Spleen (tissue), 11 donors: ENCODE measurements at regions not wholly inside any gene's neighbourhood (a gene's known extent, or its start where the extent isn't known, plus 50 kb on each side); places are given as distances from the start of the nearest gene placed in this dataset.

Source experiments
- DNase-seq: peaks from one replicate; pipeline ENCODE4 v3.0.0-alpha.2; 2020
- H3K27ac ChIP-seq, 8 donors: fragments of 200-600 bp; sonication (generic) in 7 of 8; 1 replicate in 4 of 8; 2 replicates in 4 of 8; pipeline versions ENCODE4 v1.5.0 to v1.8.0; 2016 to 2021; ENCODE audit warnings: inconsistent platforms in 4 of 8, mild to moderate bottlenecking in 4 of 8, moderate library complexity in 1 of 8
- H3K27me3 ChIP-seq, 7 donors: fragments of 200-600 bp; sonication (generic) in 6 of 7; replicated peaks in 1 of 7; 1 replicate in 4 of 7; 2 replicates in 3 of 7; pipeline versions ENCODE4 v1.5.0 to v1.8.0; 2016 to 2021; ENCODE audit warnings: inconsistent platforms in 3 of 7, mild to moderate bottlenecking in 1 of 7
- H3K36me3 ChIP-seq, 6 donors: fragments of 200-600 bp; sonication (generic) in 5 of 6; 1 replicate in 4 of 6; 2 replicates in 2 of 6; pipeline versions ENCODE4 v1.5.0 to v1.8.0; 2016 to 2021; ENCODE audit warnings: inconsistent platforms in 2 of 6
- H3K4me1 ChIP-seq, 6 donors: fragments of 200-600 bp; sonication (generic) in 5 of 6; 1 replicate in 3 of 6; 2 replicates in 3 of 6; pipeline versions ENCODE4 v1.5.0 to v1.8.0; 2016 to 2021; ENCODE audit warnings: inconsistent platforms in 3 of 6
- H3K4me3 ChIP-seq, 8 donors: fragments of 200-600 bp; sonication (generic) in 7 of 8; 1 replicate in 4 of 8; 2 replicates in 4 of 8; pipeline versions ENCODE4 v1.5.0 to v1.8.0; 2016 to 2021; ENCODE audit warnings: inconsistent platforms in 4 of 8, mild to moderate bottlenecking in 4 of 8, moderate library complexity in 2 of 8
- H3K9me3 ChIP-seq, 8 donors: fragments of 200-600 bp; sonication (generic) in 7 of 8; 1 replicate in 4 of 8; 2 replicates in 4 of 8; pipeline versions ENCODE4 v1.5.0 to v1.8.0; 2016 to 2021; ENCODE audit warnings: inconsistent platforms in 4 of 8
- CTCF ChIP-seq, 11 experiments: fragments of 200-600 bp in 7 of 11; fragments of 450-650 bp in 4 of 11; sonication (generic) in 4 of 11; IDR thresholded peaks in 8 of 11; conservative IDR thresholded peaks in 3 of 11; 1 replicate in 7 of 11; 2 replicates in 4 of 11; pipeline versions ENCODE4 v1.4.0 to v1.8.0; 2016 to 2021; ENCODE audit warnings: antibody characterized with exemption in 11 of 11, inconsistent platforms in 4 of 11, mild to moderate bottlenecking in 1 of 11
- POLR2A ChIP-seq, 3 donors: fragments of 450-650 bp; IDR thresholded peaks; one replicate each; pipeline ENCODE4 v1.5.1; 2017; ENCODE audit warnings: antibody characterized with exemption in 3 of 3, mild to moderate bottlenecking in 1 of 3
- POLR2AphosphoS5 ChIP-seq, 3 donors: sonication (generic); formaldehyde crosslinking; IDR thresholded peaks; one replicate each; pipeline ENCODE4 v1.5.1; 2017; ENCODE audit warnings: antibody characterized with exemption in 3 of 3
- WGBS, 5 donors: extraction: QIAGEN DNeasy Blood & Tissue Kit in 3 of 5; methylation state at CpG; one replicate each; pipeline versions ENCODE4 v1.1.5 to v1.1.7; 2013 to 2018; 5-methylcytosine and 5-hydroxymethylcytosine counted together
- intact Hi-C: fragments of 100-400 bp; cut with DNase I; formaldehyde crosslinking; loops from one replicate; pipeline ENCODE4 v1.15.0; 2023; ENCODE audit warnings: low total_unique reads
- donor health status: healthy with polysubstance abuse.
- donor health status: DM: no; HTN: no; CAD: no; lungs with moderate emphysema.
- donor health status: DM: no; HTN: no; CAD: no.
- donor health status: Bipolar disorder and iron deficiency.
- donor health status: healthy.
- donor health status: DM: no; HTN: no; CAD: no.
- donor health status: DM: yes; HTN: yes; CAD: no.

- TF ChIP-seq POLR2A (IDR thresholded peaks at IDR 0.05) (no peak), CTCF (IDR thresholded peaks at IDR 0.05 in 8 of 11, conservative IDR thresholded peaks at IDR 0.05 in 3 of 11) (no peak), POLR2AphosphoS5 (IDR thresholded peaks at IDR 0.05) (no peak)
- intact Hi-C loops: no loop called here
- no peaks in the 10 kb centered on the region for H3K9me3 ChIP-seq
- no peak overlapping the region for H3K27ac ChIP-seq
- WGBS, 5 donors: 81 to 90% (median 84%) methylated on average over 2 of the region's 2 CpGs
- H3K36me3 ChIP-seq: no peaks in the 10 kb centered on the region
- no peak overlapping the region for H3K4me3 ChIP-seq
- no peak for DNase-seq
- H3K4me1 ChIP-seq: no peaks in the 10 kb centered on the region
- H3K27me3 ChIP-seq: peaks cover 0 to 10% (median 0%) of the 10 kb centered on the region in 7 donors
Observed at GRCh38 chr6:1224514-1224913, 87.4 kb upstream of the FOXQ1 start.

GRCh38 chr6:1222728-1223595 is 88.9 kb upstream of the FOXQ1 start:
- H3K4me3 ChIP-seq: no peak overlapping the region
- intact Hi-C loops: no loop called here
- H3K4me1 ChIP-seq: no peaks in the 10 kb centered on the region
- no peak for DNase-seq
- H3K36me3 ChIP-seq: no peaks in the 10 kb centered on the region
- H3K9me3 ChIP-seq: no peaks in the 10 kb centered on the region
- H3K27ac ChIP-seq: no peak overlapping the region
- H3K27me3 ChIP-seq: no peaks in the 10 kb centered on the region
- TF ChIP-seq POLR2AphosphoS5 (IDR thresholded peaks at IDR 0.05) (no peak), POLR2A (IDR thresholded peaks at IDR 0.05) (no peak), CTCF (IDR thresholded peaks at IDR 0.05 in 8 of 11, conservative IDR thresholded peaks at IDR 0.05 in 3 of 11) (no peak)
- 71 to 84% (median 79%) methylated on average over 13 of the region's 13 CpGs for WGBS, 5 donors

DNA sequence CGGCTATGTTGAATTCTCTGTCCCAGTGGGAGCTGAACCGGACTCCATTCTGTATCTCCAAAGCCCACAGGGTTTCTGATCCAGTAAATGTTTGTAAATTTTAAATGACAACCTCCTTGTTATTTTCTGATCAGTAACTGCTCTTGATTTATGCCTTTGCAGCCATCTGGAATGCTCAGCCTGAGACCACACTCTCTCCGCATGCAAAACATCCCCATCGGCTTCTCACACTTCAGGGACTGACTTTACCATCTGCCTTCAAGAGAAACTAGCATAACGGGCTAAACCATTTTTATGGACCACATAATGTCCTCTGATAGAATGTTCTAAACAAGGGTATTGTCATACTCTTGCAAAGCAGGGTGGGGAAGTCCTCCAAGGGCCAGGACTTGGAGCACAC is 94.5 kb upstream of the FOXQ1 start:
- Histone ChIP-seq H3K4me1 (no peaks in the 10 kb centered on the region), H3K9me3 (no peaks in the 10 kb centered on the region), H3K36me3 (no peaks in the 10 kb centered on the region), H3K4me3 (no peak overlapping the region), H3K27ac (no peak overlapping the region), H3K27me3 (peaks cover 0 to 8% (median 0%) of the 10 kb centered on the region in 7 donors)
- DNase-seq: no peak
- WGBS, 5 donors: 72 to 91% (median 87%) methylated on average over 5 of the region's 5 CpGs
- intact Hi-C loops: no loop called here
- TF ChIP-seq POLR2A (IDR thresholded peaks at IDR 0.05): no peak
- TF ChIP-seq CTCF (IDR thresholded peaks at IDR 0.05 in 8 of 11, conservative IDR thresholded peaks at IDR 0.05 in 3 of 11): no peak
- no peak for TF ChIP-seq POLR2AphosphoS5 (IDR thresholded peaks at IDR 0.05)

- H3K27ac ChIP-seq: no peak overlapping the region
- no peaks in the 10 kb centered on the region for H3K36me3 ChIP-seq
- H3K9me3 ChIP-seq: no peaks in the 10 kb centered on the region
- H3K27me3 ChIP-seq: peaks cover 0 to 8% (median 0%) of the 10 kb centered on the region in 7 donors
- no peaks in the 10 kb centered on the region for H3K4me1 ChIP-seq
- intact Hi-C loops: no loop called here
- H3K4me3 ChIP-seq: no peak overlapping the region
- TF ChIP-seq CTCF (IDR thresholded peaks at IDR 0.05 in 8 of 11, conservative IDR thresholded peaks at IDR 0.05 in 3 of 11): no peak
- no peak for TF ChIP-seq POLR2AphosphoS5 (IDR thresholded peaks at IDR 0.05)
- TF ChIP-seq POLR2A (IDR thresholded peaks at IDR 0.05): no peak
- WGBS, 5 donors: 45 to 61% (median 45%) methylated on average over 6 of the region's 6 CpGs
- no peak for DNase-seq
Observed at GRCh38 chr6:1216488-1216974, 95.4 kb upstream of the FOXQ1 start.
